Upper lobe of right lung (tissue), 1 donor: ENCODE measurements at regions not wholly inside any gene's neighbourhood (a gene's known extent, or its start where the extent isn't known, plus 50 kb on each side); places are given as distances from the start of the nearest gene placed in this dataset.

ENCODE experiments used
- ATAC-seq: fragments of 200-7000 bp; cut with Tn5 transposase; one replicate; pipeline ENCODE4 v1.9.1; 2020; ENCODE audit warnings: mild to moderate bottlenecking, moderate library complexity
- DNase-seq: peaks from one replicate; pipeline ENCODE4 v3.0.0-alpha.2; 2020
- H3K27ac ChIP-seq: fragments of 200-600 bp; one replicate; pipeline ENCODE4 v1.8.0; 2022
- H3K27me3 ChIP-seq: fragments of 200-600 bp; one replicate; pipeline ENCODE4 v1.8.0; 2022; ENCODE audit warnings: mild to moderate bottlenecking
- H3K36me3 ChIP-seq: fragments of 200-600 bp; one replicate; pipeline ENCODE4 v1.8.0; 2022
- H3K4me1 ChIP-seq: fragments of 200-600 bp; one replicate; pipeline ENCODE4 v1.8.0; 2022
- H3K4me3 ChIP-seq: fragments of 200-600 bp; one replicate; pipeline ENCODE4 v1.8.0; 2022; ENCODE audit warnings: mild to moderate bottlenecking
- H3K9me3 ChIP-seq: fragments of 200-600 bp; one replicate; pipeline ENCODE4 v1.8.0; 2022
- CTCF ChIP-seq: fragments of 200-600 bp; IDR thresholded peaks from one replicate; pipeline ENCODE4 v1.8.0; 2022; ENCODE audit warnings: antibody characterized with exemption
- intact Hi-C: fragments of 100-400 bp; cut with DNase I; formaldehyde crosslinking; loops from one replicate; pipeline ENCODE4 v1.11.0; 2022
- donor health status: DM: no; HTN: yes; CAD: no; lungs with severe emphysema.

GRCh38 chr6:999552-999951 is 306.6 kb upstream of the EXOC2 start:
- TF ChIP-seq CTCF = no peak
- intact Hi-C loops = no loop called here
- no peaks in the 10 kb centered on the region for H3K36me3 ChIP-seq
- no peaks in the 10 kb centered on the region for H3K9me3 ChIP-seq
- no peak overlapping the region for H3K27ac ChIP-seq
- no peak overlapping the region for H3K4me3 ChIP-seq
- no peaks in the 10 kb centered on the region for H3K4me1 ChIP-seq
- DNase-seq = no peak
- H3K27me3 ChIP-seq = no peaks in the 10 kb centered on the region
- no peak for ATAC-seq

DNA sequence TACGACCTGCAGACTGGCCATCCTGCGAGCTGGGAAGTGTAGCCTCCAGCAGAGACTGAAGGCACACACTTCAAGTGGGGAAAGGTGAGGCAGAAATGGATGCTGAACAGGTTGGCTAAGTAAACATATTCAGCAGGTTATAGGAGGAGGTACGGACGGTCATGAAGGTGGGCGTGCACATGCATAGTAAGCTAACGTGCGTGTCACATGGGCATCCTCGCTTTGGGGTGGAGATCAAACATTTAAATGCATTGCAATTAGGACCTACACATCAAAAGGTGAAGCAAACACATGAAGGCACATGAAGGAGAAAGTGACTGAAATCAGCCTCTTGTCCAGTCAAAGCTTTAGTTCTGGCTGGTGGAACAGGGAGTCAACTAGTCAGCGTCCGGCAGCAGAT is 305.6 kb upstream of the EXOC2 start:
- intact Hi-C loops = no loop called here
- H3K4me3 ChIP-seq = no peak overlapping the region
- ATAC-seq = no peak

GRCh38 chr6:996271-996852 is 303.4 kb upstream of the EXOC2 start:
- Histone ChIP-seq H3K27me3 (no peaks in the 10 kb centered on the region), H3K4me3 (no peak overlapping the region), H3K27ac (no peak overlapping the region), H3K36me3 (no peaks in the 10 kb centered on the region), H3K9me3 (no peaks in the 10 kb centered on the region), H3K4me1 (no peaks in the 10 kb centered on the region)
- DNase-seq (no peak), ATAC-seq (peak; percentile 29)
- intact Hi-C loops = no loop called here
- TF ChIP-seq CTCF = no peak

More for the DNA sequence above, 305.6 kb upstream of the EXOC2 start:
- Histone ChIP-seq H3K27me3 (no peaks in the 10 kb centered on the region), H3K9me3 (no peaks in the 10 kb centered on the region), H3K36me3 (no peaks in the 10 kb centered on the region), H3K4me1 (no peaks in the 10 kb centered on the region), H3K27ac (no peak overlapping the region)
- DNase-seq = no peak
- no peak for TF ChIP-seq CTCF

DNA sequence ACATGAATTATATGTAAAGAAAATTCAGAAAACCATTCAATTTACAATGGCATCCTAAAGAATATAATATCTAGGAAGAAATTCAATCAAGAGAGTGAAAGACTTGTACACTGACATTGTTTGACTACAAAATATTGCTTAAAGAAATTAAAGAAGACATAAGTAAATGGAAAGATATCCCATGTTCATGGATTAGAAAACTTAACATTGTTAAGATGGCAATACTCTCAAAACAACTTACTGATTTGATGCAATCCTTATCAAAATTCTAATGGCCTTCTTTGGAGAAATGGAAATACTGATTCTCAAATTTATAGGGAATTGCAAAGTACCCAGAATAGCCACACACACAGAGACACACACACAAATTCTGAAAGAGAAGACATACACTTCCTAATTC is 298.3 kb upstream of the EXOC2 start:
- no peak overlapping the region for H3K4me3 ChIP-seq
- DNase-seq (no peak), ATAC-seq (no peak)
- TF ChIP-seq CTCF = no peak
- intact Hi-C loops = no loop called here
- H3K36me3 ChIP-seq = no peaks in the 10 kb centered on the region
- H3K27me3 ChIP-seq = no peaks in the 10 kb centered on the region
- no peaks in the 10 kb centered on the region for H3K9me3 ChIP-seq
- H3K4me1 ChIP-seq = no peaks in the 10 kb centered on the region
- H3K27ac ChIP-seq = no peak overlapping the region

DNA sequence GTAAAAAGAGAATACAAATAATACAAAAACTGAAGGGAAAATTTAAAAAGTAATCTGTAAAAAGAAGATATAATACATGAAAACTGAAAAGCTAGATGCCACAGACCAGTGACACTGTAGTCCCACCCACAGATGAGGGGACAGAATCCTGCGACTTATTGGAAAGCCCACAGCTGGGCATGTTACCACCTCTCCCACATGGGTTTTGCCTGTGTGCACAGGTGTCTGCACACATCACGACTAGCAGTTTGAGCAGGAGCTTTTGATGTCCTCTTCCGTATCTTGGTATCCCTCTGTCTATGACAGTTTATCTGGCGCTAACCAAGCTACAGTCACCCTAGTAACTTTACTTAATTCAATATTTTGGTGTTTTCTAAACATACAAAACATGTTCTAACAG is 291.1 kb upstream of the EXOC2 start:
- DNase-seq (no peak), ATAC-seq (no peak)
- intact Hi-C loops = no loop called here
- Histone ChIP-seq H3K36me3 (no peaks in the 10 kb centered on the region), H3K4me3 (no peak overlapping the region), H3K4me1 (no peaks in the 10 kb centered on the region), H3K27ac (no peak overlapping the region), H3K9me3 (no peaks in the 10 kb centered on the region), H3K27me3 (no peaks in the 10 kb centered on the region)
- no peak for TF ChIP-seq CTCF
